K562 (cell line): ENCODE measurements at regions not wholly inside any gene's neighbourhood (a gene's known extent, or its start where the extent isn't known, plus 50 kb on each side); places are given as distances from the start of the nearest gene placed in this dataset.

ENCODE experiments used
- CEBPG ChIP-seq, 3 experiments: fragments of 200-800 bp in 1 of 3; sonication (Bioruptor generic) in 1 of 3; sonication (generic) in 1 of 3; formaldehyde crosslinking in 1 of 3; IDR thresholded peaks in 2 of 3; conservative IDR thresholded peaks in 1 of 3; 2 replicates each; pipeline versions ENCODE4 v1.6.1 to v1.8.0; 2016 to 2022; ENCODE audit warnings: missing compliant biosample characterization in 2 of 3, missing genetic modification characterization in 2 of 3, mild to moderate bottlenecking in 1 of 3, missing genetic modification reagents in 1 of 3
- EZH2 ChIP-seq: IDR thresholded peaks from 2 replicates; pipeline ENCODE4 v1.6.1; 2012; ENCODE audit warnings: low read depth, mild to moderate bottlenecking, inconsistent platforms, low read length, borderline replicate concordance
- FOXA1 ChIP-seq: fragments of 450-650 bp; IDR thresholded peaks from 2 replicates; pipeline ENCODE4 v1.6.1; 2016; ENCODE audit warnings: mild to moderate bottlenecking, borderline replicate concordance
- GABPB1 ChIP-seq: sonication (generic); formaldehyde crosslinking; IDR thresholded peaks from 2 replicates; pipeline ENCODE4 v1.8.0; 2022; ENCODE audit warnings: mild to moderate bottlenecking, missing genetic modification reagents
- MBD2 ChIP-seq: sonication (generic); IDR thresholded peaks from 2 replicates; pipeline ENCODE4 v1.6.1; 2016; ENCODE audit warnings: low read depth, borderline replicate concordance
- RAD21 ChIP-seq, 2 experiments: fragments of 250-450 bp in 1 of 2; fragments of 450-650 bp in 1 of 2; sonication (Bioruptor Pico) in 1 of 2; formaldehyde crosslinking in 1 of 2; IDR thresholded peaks in 1 of 2; conservative IDR thresholded peaks in 1 of 2; 2 replicates each; pipeline versions ENCODE4 v1.4.0 to v1.8.0; 2020 to 2022; ENCODE audit warnings: mild to moderate bottlenecking in 2 of 2, moderate library complexity in 1 of 2
- THRB ChIP-seq: fragments of 450-650 bp; formaldehyde crosslinking; conservative IDR thresholded peaks from 2 replicates; pipeline ENCODE4 v1.4.0; 2022; ENCODE audit warnings: mild to moderate bottlenecking, missing genetic modification characterization
- ZBTB1 ChIP-seq: sonication (generic); formaldehyde crosslinking; IDR thresholded peaks from 2 replicates; pipeline ENCODE4 v1.8.1; 2023; ENCODE audit warnings: missing genetic modification reagents, low read depth, mild to moderate bottlenecking, borderline replicate concordance
- ZSCAN29 ChIP-seq: fragments of 450-650 bp; IDR thresholded peaks from 2 replicates; pipeline ENCODE4 v1.6.1; 2017
- TF ChIP-seq, protein P1 (sequence below), 3 experiments: IDR thresholded peaks in 2 of 3; conservative IDR thresholded peaks in 1 of 3; 2 replicates each; pipeline ENCODE4 v1.5.1; 2011 to 2012; ENCODE audit warnings: low read length in 3 of 3, mild to moderate bottlenecking in 3 of 3, control low read depth in 2 of 3, improper control_type of control experiment in 1 of 3, inconsistent platforms in 1 of 3, low read depth in 1 of 3, mixed read lengths in 1 of 3, moderate library complexity in 1 of 3; ENCODE audit not compliant: insufficient read depth in 2 of 3

DNA sequence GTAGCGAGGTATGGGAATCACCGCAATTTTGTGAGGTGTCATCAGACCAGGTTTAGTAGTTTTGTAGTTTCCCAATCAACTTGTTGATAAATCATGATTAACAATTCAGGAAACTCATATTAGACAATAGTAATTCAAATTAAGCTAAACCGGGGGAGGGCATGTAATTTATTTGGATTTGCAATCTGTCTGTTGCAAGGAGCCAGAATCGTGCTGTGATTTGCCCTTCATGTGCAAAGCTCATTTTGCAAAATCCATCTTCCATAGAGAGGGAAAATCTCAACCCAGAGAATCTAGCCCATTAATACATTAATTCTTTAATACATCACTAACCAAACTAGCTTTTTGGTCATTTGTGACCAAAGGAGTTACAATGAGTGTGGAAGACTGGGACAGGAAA is 164.7 kb upstream of the TRPM3 start:
- TF ChIP-seq FOXA1 = no peak
- TF ChIP-seq GABPB1 (CRISPR knock-in tag) = no peak
- no peak for TF ChIP-seq CEBPG (CRISPR knock-in tag; IDR thresholded peaks at IDR 0.05)
- no peak for TF ChIP-seq CEBPG (tag; conservative IDR thresholded peaks at IDR 0.05 in 1 of 2, IDR thresholded peaks at IDR 0.05 in 1 of 2)
- TF ChIP-seq MBD2 = no peak
- TF ChIP-seq, protein P1, sequence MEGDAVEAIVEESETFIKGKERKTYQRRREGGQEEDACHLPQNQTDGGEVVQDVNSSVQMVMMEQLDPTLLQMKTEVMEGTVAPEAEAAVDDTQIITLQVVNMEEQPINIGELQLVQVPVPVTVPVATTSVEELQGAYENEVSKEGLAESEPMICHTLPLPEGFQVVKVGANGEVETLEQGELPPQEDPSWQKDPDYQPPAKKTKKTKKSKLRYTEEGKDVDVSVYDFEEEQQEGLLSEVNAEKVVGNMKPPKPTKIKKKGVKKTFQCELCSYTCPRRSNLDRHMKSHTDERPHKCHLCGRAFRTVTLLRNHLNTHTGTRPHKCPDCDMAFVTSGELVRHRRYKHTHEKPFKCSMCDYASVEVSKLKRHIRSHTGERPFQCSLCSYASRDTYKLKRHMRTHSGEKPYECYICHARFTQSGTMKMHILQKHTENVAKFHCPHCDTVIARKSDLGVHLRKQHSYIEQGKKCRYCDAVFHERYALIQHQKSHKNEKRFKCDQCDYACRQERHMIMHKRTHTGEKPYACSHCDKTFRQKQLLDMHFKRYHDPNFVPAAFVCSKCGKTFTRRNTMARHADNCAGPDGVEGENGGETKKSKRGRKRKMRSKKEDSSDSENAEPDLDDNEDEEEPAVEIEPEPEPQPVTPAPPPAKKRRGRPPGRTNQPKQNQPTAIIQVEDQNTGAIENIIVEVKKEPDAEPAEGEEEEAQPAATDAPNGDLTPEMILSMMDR (IDR thresholded peaks at IDR 0.05 in 2 of 3, conservative IDR thresholded peaks at IDR 0.05 in 1 of 3; ENCODE audit: insufficient read depth in 2 of 3, low read depth in 1 of 3, low read length in 3 of 3) = no peak
- no peak for TF ChIP-seq EZH2
- TF ChIP-seq ZSCAN29 = no peak
- TF ChIP-seq THRB (CRISPR knock-in tag) = no peak
- no peak for TF ChIP-seq RAD21 (CRISPR knock-in tag; conservative IDR thresholded peaks at IDR 0.05 in 1 of 2, IDR thresholded peaks at IDR 0.05 in 1 of 2)
- no peak for TF ChIP-seq ZBTB1 (CRISPR knock-in tag)
